HCT116 (cell line): ENCODE measurements at regions not wholly inside any gene's neighbourhood (a gene's known extent, or its start where the extent isn't known, plus 50 kb on each side); places are given as distances from the start of the nearest gene placed in this dataset.

Experiments
- CTCF ChIP-seq, 3 experiments: fragments of 200-600 bp in 1 of 3; sonication (generic) in 1 of 3; IDR thresholded peaks in 2 of 3; conservative IDR thresholded peaks in 1 of 3; 2 replicates each; pipeline ENCODE4 v1.5.1; 2012 to 2017; ENCODE audit warnings: low read depth in 2 of 3, low read length in 2 of 3, antibody characterized with exemption in 1 of 3, borderline replicate concordance in 1 of 3, control low read depth in 1 of 3, mild to moderate bottlenecking in 1 of 3, mixed read lengths in 1 of 3, mixed run types in 1 of 3, moderate library complexity in 1 of 3; ENCODE audit not compliant: insufficient read depth in 1 of 3
- EGR1 ChIP-seq: IDR thresholded peaks from 2 replicates; pipeline ENCODE4 v1.6.1; 2012; ENCODE audit warnings: low read depth
- EZH2 ChIP-seq: fragments of 200-600 bp; sonication (generic); IDR thresholded peaks from 2 replicates; pipeline ENCODE4 v1.6.1; 2017; ENCODE audit warnings: antibody characterized with exemption, mixed run types
- EZH2phosphoT487 ChIP-seq: fragments of 200-600 bp; IDR thresholded peaks from 2 replicates; pipeline ENCODE4 v1.6.1; 2018; ENCODE audit warnings: antibody characterized with exemption, borderline replicate concordance
- MAX ChIP-seq: IDR thresholded peaks from 2 replicates; pipeline ENCODE4 v1.6.1; 2012
- POLR2A ChIP-seq: IDR thresholded peaks from 2 replicates; pipeline ENCODE4 v1.7.0; 2011; ENCODE audit warnings: borderline replicate concordance; ENCODE audit not compliant: insufficient read depth, insufficient read length; ENCODE audit errors: extremely low read depth
- POLR2AphosphoS5 ChIP-seq: IDR thresholded peaks from 2 replicates; pipeline ENCODE4 v1.6.1; 2011; ENCODE audit warnings: mild to moderate bottlenecking, low read depth, low read length, moderate library complexity
- RAD21 ChIP-seq: IDR thresholded peaks from 2 replicates; pipeline ENCODE4 v1.6.1; 2012; ENCODE audit warnings: low read depth, mild to moderate bottlenecking
- REST ChIP-seq: IDR thresholded peaks from 2 replicates; pipeline ENCODE4 v1.6.1; 2012; ENCODE audit warnings: low read depth
- SIN3A ChIP-seq: IDR thresholded peaks from 2 replicates; pipeline ENCODE4 v1.6.1; 2012; ENCODE audit warnings: low read depth

- no peak for TF ChIP-seq EZH2
- TF ChIP-seq CTCF (IDR thresholded peaks at IDR 0.05 in 2 of 3, conservative IDR thresholded peaks at IDR 0.05 in 1 of 3; ENCODE audit: borderline replicate concordance in 1 of 3, insufficient read depth in 1 of 3, low read depth in 2 of 3, low read length in 2 of 3), result no peak
- no peak for TF ChIP-seq RAD21
- no peak for TF ChIP-seq POLR2A
- no peak for TF ChIP-seq POLR2AphosphoS5
- TF ChIP-seq REST, result no peak
- no peak for TF ChIP-seq EZH2phosphoT487
- no peak for TF ChIP-seq EGR1
- no peak for TF ChIP-seq MAX
- TF ChIP-seq SIN3A, result no peak
Observed at GRCh38 chr20:5488823-5489222, 122.0 kb downstream of the GPCPD1 start.
